Stimulated activated CD4-positive, alpha-beta T cell treated with anti-CD3 and anti-CD28 coated beads, Interleukin-4, amount 100 ng/mL, for 4 hours (primary cell): ENCODE measurements at regions not wholly inside any gene's neighbourhood (a gene's known extent, or its start where the extent isn't known, plus 50 kb on each side); places are given as distances from the start of the nearest gene placed in this dataset.
"Not testable (repeated sequence)": the region's sequence is repeated elsewhere in the genome, so short reads cannot be mapped to it uniquely, and the experiment has no call there.

ENCODE experiments used
- DNase-seq, 2 experiments: peaks; one replicate each; pipeline ENCODE4 v3.0.0-alpha.2; 2020

GRCh38 chr6:145090801-145091585, 644.3 kb downstream of the EPM2A start:
- no peak for DNase-seq

- DNase-seq, result no peak
Observed at GRCh38 chr6:145091586-145092142, 643.7 kb downstream of the EPM2A start.

- no peak for DNase-seq
Observed at GRCh38 chr6:145092554-145092953, 642.8 kb downstream of the EPM2A start.

- DNase-seq, result no peak
Observed at GRCh38 chr6:145093226-145093625, 642.1 kb downstream of the EPM2A start.

GRCh38 chr6:145096846-145097245, 638.5 kb downstream of the EPM2A start:
- DNase-seq, result no peak

GRCh38 chr6:145098127-145098526, 637.2 kb downstream of the EPM2A start:
- not testable (repeated sequence) for DNase-seq

GRCh38 chr6:145099713-145100112, 635.6 kb downstream of the EPM2A start:
- no peak for DNase-seq

GRCh38 chr6:145110109-145110508, 625.2 kb downstream of the EPM2A start:
- DNase-seq, result no peak

GRCh38 chr6:145111407-145111806, 623.9 kb downstream of the EPM2A start:
- not testable (repeated sequence) for DNase-seq

- DNase-seq, result no peak
Observed at GRCh38 chr6:145112711-145113148, 622.6 kb downstream of the EPM2A start.

- DNase-seq, result no peak
Observed at GRCh38 chr6:145115638-145116037, 619.7 kb downstream of the EPM2A start.

GRCh38 chr6:145116591-145117178, 618.6 kb downstream of the EPM2A start:
- no peak for DNase-seq

GRCh38 chr6:145118224-145118623, 617.1 kb downstream of the EPM2A start:
- no peak for DNase-seq

GRCh38 chr6:145119081-145119480, 616.2 kb downstream of the EPM2A start:
- no peak for DNase-seq

- no peak for DNase-seq
Observed at GRCh38 chr6:145132709-145133108, 602.6 kb downstream of the EPM2A start.

- no peak for DNase-seq
Observed at GRCh38 chr6:145135702-145136101, 599.6 kb downstream of the EPM2A start.

- no peak for DNase-seq
Observed at GRCh38 chr6:145137425-145137824, 597.9 kb downstream of the EPM2A start.

- no peak for DNase-seq
Observed at GRCh38 chr6:145138469-145139139, 596.7 kb downstream of the EPM2A start.

- DNase-seq, result no peak
Observed at GRCh38 chr6:145139140-145139850, 596.0 kb downstream of the EPM2A start.

- no peak for DNase-seq
Observed at GRCh38 chr6:145139895-145140294, 595.4 kb downstream of the EPM2A start.

- DNase-seq, result no peak
Observed at GRCh38 chr6:145141572-145141971, 593.7 kb downstream of the EPM2A start.

GRCh38 chr6:145142958-145143357, 592.4 kb downstream of the EPM2A start:
- DNase-seq, result no peak

- no peak for DNase-seq
Observed at GRCh38 chr6:145143379-145143778, 591.9 kb downstream of the EPM2A start.
